GM12864 (cell line): ENCODE measurements at regions not wholly inside any gene's neighbourhood (a gene's known extent, or its start where the extent isn't known, plus 50 kb on each side); places are given as distances from the start of the nearest gene placed in this dataset.

Source experiments
- DNase-seq: peaks from one replicate; pipeline ENCODE4 v3.0.0-alpha.2; 2011; ENCODE audit warnings: low read depth
- H3K4me3 ChIP-seq: 2 replicates; pipeline ENCODE4 v1.5.1; 2011; ENCODE audit warnings: mild to moderate bottlenecking, low read depth, low read length, control low read depth
- TF ChIP-seq, protein P1 (sequence below): IDR thresholded peaks from 2 replicates; pipeline ENCODE4 v1.5.1; 2011; ENCODE audit warnings: low read depth, mild to moderate bottlenecking, moderate library complexity, low read length, control low read depth, inconsistent platforms; ENCODE audit errors: missing control alignments

DNA sequence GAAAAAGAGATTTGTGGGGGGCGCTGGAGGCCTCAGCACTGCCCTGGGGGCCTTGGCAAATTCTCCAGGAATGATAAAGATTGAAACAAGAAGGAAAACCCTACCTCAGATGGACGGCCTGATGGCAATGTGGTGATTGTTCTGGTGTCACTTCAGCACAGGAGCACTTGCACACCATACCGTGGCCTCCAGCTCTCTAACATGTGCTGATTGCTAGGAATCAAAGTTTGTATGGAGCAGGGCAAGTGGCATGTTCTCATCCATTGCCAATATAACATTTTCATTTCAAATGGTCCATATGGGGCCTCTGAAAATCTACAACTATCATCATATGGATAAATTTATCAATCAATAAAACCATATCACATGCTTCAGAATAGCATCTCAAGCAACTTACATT lies 253.0 kb downstream of the DEPDC1B start:
- no peak overlapping the region for H3K4me3 ChIP-seq
- no peak for DNase-seq
- TF ChIP-seq, protein P1, sequence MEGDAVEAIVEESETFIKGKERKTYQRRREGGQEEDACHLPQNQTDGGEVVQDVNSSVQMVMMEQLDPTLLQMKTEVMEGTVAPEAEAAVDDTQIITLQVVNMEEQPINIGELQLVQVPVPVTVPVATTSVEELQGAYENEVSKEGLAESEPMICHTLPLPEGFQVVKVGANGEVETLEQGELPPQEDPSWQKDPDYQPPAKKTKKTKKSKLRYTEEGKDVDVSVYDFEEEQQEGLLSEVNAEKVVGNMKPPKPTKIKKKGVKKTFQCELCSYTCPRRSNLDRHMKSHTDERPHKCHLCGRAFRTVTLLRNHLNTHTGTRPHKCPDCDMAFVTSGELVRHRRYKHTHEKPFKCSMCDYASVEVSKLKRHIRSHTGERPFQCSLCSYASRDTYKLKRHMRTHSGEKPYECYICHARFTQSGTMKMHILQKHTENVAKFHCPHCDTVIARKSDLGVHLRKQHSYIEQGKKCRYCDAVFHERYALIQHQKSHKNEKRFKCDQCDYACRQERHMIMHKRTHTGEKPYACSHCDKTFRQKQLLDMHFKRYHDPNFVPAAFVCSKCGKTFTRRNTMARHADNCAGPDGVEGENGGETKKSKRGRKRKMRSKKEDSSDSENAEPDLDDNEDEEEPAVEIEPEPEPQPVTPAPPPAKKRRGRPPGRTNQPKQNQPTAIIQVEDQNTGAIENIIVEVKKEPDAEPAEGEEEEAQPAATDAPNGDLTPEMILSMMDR = no peak

DNA sequence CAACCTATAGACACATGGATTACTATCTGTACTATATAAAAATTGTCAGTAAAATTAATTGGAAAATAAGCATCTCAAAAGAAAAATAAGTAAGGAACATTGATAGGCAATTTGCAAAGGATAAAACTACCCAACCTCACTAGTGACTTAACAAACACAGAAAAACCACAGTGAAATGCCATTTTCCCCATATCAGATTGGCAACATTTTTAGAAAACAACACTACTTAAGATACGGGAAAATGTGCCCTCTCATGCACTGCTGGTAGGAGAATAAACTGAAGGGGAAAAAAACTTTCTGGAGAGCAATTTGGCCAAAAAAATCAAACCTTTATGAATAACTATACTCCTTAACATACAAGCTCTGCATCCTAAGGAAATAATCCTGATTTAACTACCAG lies 254.0 kb downstream of the DEPDC1B start:
- TF ChIP-seq, protein P1 = no peak
- no peak overlapping the region for H3K4me3 ChIP-seq
- DNase-seq = no peak

DNA sequence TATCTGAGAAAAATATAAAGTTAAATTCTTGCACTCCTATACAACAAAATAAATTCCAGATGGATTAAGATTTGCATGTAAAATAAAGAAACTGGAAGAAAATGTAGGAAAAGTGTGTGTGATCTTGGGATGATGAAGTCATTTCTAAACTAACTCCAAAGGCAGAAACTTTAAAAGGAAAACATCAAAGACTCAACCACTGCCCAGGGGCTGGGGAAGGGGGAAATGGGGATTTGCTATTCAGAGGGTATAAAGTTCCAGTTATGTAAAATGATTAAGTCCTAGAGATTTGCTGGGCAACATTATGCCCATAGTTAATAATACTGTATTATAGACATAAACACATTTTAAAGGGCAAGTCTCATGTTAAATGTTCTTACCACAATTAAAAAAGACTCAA lies 254.5 kb downstream of the DEPDC1B start:
- H3K4me3 ChIP-seq = no peak overlapping the region
- DNase-seq = no peak
- TF ChIP-seq, protein P1 = no peak

DNA sequence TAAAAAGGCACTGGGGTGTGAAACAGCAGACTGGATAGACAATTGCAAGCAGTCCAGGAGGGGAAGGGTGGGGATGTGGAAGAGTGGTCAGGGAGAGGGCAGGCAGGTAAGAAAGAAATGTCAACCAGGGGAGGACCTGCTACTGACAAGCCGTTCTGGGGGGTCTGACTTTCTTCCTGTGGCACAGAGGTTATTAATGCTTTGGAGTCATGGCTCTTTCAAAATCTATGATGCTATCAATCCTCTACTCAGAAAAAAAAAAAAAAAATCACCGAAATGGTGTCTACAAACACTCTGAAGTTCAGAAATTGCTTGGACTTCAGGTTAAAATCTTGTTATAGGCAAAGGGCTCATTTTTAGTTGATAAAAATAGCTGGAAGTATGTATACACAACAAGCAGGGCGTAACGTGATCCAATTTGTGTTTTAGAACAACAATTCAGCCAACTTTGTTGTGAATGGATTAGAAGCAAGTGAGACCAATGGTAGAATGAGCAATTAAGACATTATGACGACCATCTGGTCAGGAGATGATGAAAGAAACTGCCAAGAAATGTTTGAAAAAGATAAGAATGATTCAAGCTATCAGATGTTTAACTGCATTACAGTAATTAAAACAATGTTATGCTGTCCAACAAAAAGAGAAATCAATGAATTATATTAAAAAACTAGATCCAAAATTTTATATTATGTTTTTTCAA lies 255.2 kb downstream of the DEPDC1B start:
- TF ChIP-seq, protein P1 = no peak
- DNase-seq = no peak
- H3K4me3 ChIP-seq = no peak overlapping the region

DNA sequence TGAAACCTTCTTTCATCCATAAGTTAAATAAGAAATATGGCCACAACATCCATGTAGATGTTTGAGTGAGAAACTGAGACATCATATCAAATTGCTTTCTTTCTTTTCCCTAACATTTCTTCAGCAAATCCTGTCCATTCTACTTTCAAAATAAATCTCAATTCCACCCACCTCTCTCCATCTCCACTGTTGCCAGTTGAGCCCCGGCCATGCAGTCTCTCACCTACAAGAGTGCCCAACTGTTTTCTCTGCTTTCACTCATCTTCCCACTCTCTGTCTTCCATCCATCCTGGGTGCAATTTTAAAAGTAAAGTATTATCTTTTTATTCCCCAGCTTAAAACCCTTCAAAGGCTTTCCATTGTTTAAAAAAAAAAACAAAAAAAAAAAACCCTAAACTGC lies 260.4 kb downstream of the DEPDC1B start:
- no peak overlapping the region for H3K4me3 ChIP-seq
- no peak for DNase-seq
- TF ChIP-seq, protein P1 = no peak

DNA sequence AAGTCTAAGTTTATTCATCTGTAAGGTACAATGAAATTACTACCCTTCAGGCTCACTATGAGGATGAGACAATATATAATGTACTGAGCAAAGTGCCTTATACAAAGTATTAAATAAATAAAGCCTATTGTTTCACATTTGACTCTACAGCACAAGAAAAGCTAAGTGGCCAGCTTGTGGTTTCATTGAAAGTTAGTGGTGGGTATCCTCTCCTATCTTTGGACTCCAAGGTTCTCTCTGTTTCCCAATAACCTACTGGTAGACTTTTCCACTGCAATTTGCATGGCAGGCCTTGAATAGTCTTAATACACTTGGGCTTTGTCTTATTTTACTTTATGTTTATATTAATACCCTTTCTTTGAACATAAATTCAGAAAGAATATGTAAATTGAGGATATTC lies 262.7 kb downstream of the DEPDC1B start:
- H3K4me3 ChIP-seq = no peak overlapping the region
- no peak for DNase-seq
- TF ChIP-seq, protein P1 = no peak

DNA sequence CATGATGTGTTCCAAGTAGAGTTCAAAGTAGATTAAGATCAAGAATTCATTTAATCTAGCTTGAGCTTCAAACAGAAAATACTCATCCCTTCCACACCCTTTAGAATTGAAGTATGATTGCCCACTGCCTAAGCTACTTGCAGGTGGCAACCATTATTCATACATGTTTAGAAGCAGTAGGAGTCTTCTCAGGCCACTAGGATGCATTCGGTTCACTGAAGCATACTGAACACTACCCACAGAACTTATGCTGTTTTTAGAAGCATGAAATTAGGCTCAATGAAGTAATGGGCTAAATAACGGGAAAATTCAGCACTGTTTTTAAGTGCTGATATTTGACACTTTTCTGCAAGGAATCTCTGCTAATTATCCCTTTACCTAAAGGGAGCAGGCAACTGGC lies 263.4 kb downstream of the DEPDC1B start:
- TF ChIP-seq, protein P1 = no peak
- no peak overlapping the region for H3K4me3 ChIP-seq
- DNase-seq = no peak
